ENCODE measurements at regions not wholly inside any gene's neighbourhood (a gene's known extent, or its start where the extent isn't known, plus 50 kb on each side); places are given as distances from the start of the nearest gene placed in this dataset.

GRCh38 chr12:83980398-83980797 lies 932.2 kb downstream of the SLC6A15 start:
- H3K4me1 ChIP-seq (ENCODE audit: control insufficient read depth in 2 of 2, insufficient read depth in 2 of 2, low read length in 2 of 2) = no peaks in the 10 kb centered on the region
- POLR2A ChIA-PET = no interaction called here
- H3K4me3 Mint-ChIP-seq = no peak overlapping the region
- no peaks in the 10 kb centered on the region for H3K4me1 Mint-ChIP-seq
- no peaks in the 10 kb centered on the region for H3K27me3 ChIP-seq (ENCODE audit: control insufficient read depth in 2 of 2, insufficient read depth in 2 of 2, low read length in 2 of 2)
- no peak overlapping the region for H3K27ac Mint-ChIP-seq
- DNase-seq (no peak), ATAC-seq (no peak)
- CTCF ChIA-PET = no interaction called here
- no peaks in the 10 kb centered on the region for H3K36me3 Mint-ChIP-seq
- no peaks in the 10 kb centered on the region for H3K36me3 ChIP-seq (ENCODE audit: control insufficient read depth in 2 of 3, insufficient read depth in 3 of 3, low read length in 3 of 3)
- no peaks in the 10 kb centered on the region for H3K9me3 ChIP-seq (ENCODE audit: control insufficient read depth in 2 of 3, low read length in 3 of 3)
- intact Hi-C loops (cut with micrococcal nuclease) = no loop called here
- no peaks in the 10 kb centered on the region for H3K27me3 Mint-ChIP-seq
- peaks cover 0 to 8% (median 2%) of the 10 kb centered on the region in 11 donors for H3K9me3 Mint-ChIP-seq
- no peak overlapping the region for H3K27ac ChIP-seq (ENCODE audit: low read depth, low read length)
- no peak overlapping the region for H3K4me3 ChIP-seq (ENCODE audit: low read length)

- H3K36me3 ChIP-seq (ENCODE audit: control insufficient read depth in 2 of 3, insufficient read depth in 3 of 3, low read length in 3 of 3) = no peaks in the 10 kb centered on the region
- intact Hi-C loops (cut with micrococcal nuclease) = no loop called here
- no peak overlapping the region for H3K4me3 Mint-ChIP-seq
- DNase-seq (no peak), ATAC-seq (no peak)
- ChIA-PET POLR2A (no interaction called here), CTCF (no interaction called here)
- peaks cover 0 to 8% (median 2%) of the 10 kb centered on the region in 11 donors for H3K9me3 Mint-ChIP-seq
- no peak overlapping the region for H3K4me3 ChIP-seq (ENCODE audit: low read length)
- H3K4me1 Mint-ChIP-seq = no peaks in the 10 kb centered on the region
- no peaks in the 10 kb centered on the region for H3K27me3 Mint-ChIP-seq
- H3K9me3 ChIP-seq (ENCODE audit: control insufficient read depth in 2 of 3, low read length in 3 of 3) = no peaks in the 10 kb centered on the region
- no peak overlapping the region for H3K27ac Mint-ChIP-seq
- no peaks in the 10 kb centered on the region for H3K4me1 ChIP-seq (ENCODE audit: control insufficient read depth in 2 of 2, insufficient read depth in 2 of 2, low read length in 2 of 2)
- H3K27me3 ChIP-seq (ENCODE audit: control insufficient read depth in 2 of 2, insufficient read depth in 2 of 2, low read length in 2 of 2) = no peaks in the 10 kb centered on the region
- no peaks in the 10 kb centered on the region for H3K36me3 Mint-ChIP-seq
- H3K27ac ChIP-seq (ENCODE audit: low read depth, low read length) = no peak overlapping the region
Observed at GRCh38 chr12:83979785-83980184, 932.8 kb downstream of the SLC6A15 start.

GRCh38 chr12:83971781-83972180 lies 940.8 kb downstream of the SLC6A15 start:
- no peak for DNase-seq
- Histone ChIP-seq H3K27ac (ENCODE audit: low read depth, low read length) (no peak overlapping the region), H3K27me3 (ENCODE audit: control insufficient read depth in 2 of 2, insufficient read depth in 2 of 2, low read length in 2 of 2) (no peaks in the 10 kb centered on the region), H3K36me3 (ENCODE audit: control insufficient read depth in 2 of 3, insufficient read depth in 3 of 3, low read length in 3 of 3) (no peaks in the 10 kb centered on the region), H3K4me3 (ENCODE audit: low read length) (no peak overlapping the region), H3K9me3 (ENCODE audit: control insufficient read depth in 2 of 3, low read length in 3 of 3) (no peaks in the 10 kb centered on the region), H3K4me1 (ENCODE audit: control insufficient read depth in 2 of 2, insufficient read depth in 2 of 2, low read length in 2 of 2) (no peaks in the 10 kb centered on the region)
- Mint-ChIP-seq H3K36me3 (no peaks in the 10 kb centered on the region), H3K9me3 (peaks cover 0 to 5% (median 0%) of the 10 kb centered on the region in 11 donors), H3K4me3 (no peak overlapping the region), H3K4me1 (no peaks in the 10 kb centered on the region), H3K27me3 (no peaks in the 10 kb centered on the region), H3K27ac (no peak overlapping the region)
- ATAC-seq = no peak
- ChIA-PET CTCF (no interaction called here), POLR2A (no interaction called here)
- intact Hi-C loops (cut with micrococcal nuclease) = no loop called here

GRCh38 chr12:83960767-83961166 lies 951.8 kb downstream of the SLC6A15 start:
- Histone ChIP-seq H3K9me3 (ENCODE audit: control insufficient read depth in 2 of 3, low read length in 3 of 3) (no peaks in the 10 kb centered on the region), H3K27ac (ENCODE audit: low read depth, low read length) (no peak overlapping the region), H3K4me3 (ENCODE audit: low read length) (no peak overlapping the region), H3K27me3 (ENCODE audit: control insufficient read depth in 2 of 2, insufficient read depth in 2 of 2, low read length in 2 of 2) (no peaks in the 10 kb centered on the region), H3K4me1 (ENCODE audit: control insufficient read depth in 2 of 2, insufficient read depth in 2 of 2, low read length in 2 of 2) (no peaks in the 10 kb centered on the region), H3K36me3 (ENCODE audit: control insufficient read depth in 2 of 3, insufficient read depth in 3 of 3, low read length in 3 of 3) (no peaks in the 10 kb centered on the region)
- Mint-ChIP-seq H3K9me3 (peaks cover 0 to 11% (median 0%) of the 10 kb centered on the region in 11 donors), H3K4me1 (no peaks in the 10 kb centered on the region), H3K27me3 (no peaks in the 10 kb centered on the region), H3K4me3 (no peak overlapping the region), H3K36me3 (no peaks in the 10 kb centered on the region), H3K27ac (no peak overlapping the region)
- CTCF ChIA-PET = no interaction called here
- intact Hi-C loops (cut with micrococcal nuclease) = no loop called here
- no peak for ATAC-seq
- POLR2A ChIA-PET = no interaction called here
- DNase-seq = no peak

- Mint-ChIP-seq H3K4me1 (no peaks in the 10 kb centered on the region), H3K36me3 (no peaks in the 10 kb centered on the region), H3K27ac (no peak overlapping the region), H3K9me3 (peaks cover 0 to 11% (median 0%) of the 10 kb centered on the region in 11 donors), H3K4me3 (no peak overlapping the region), H3K27me3 (no peaks in the 10 kb centered on the region)
- ChIA-PET CTCF (no interaction called here), POLR2A (no interaction called here)
- Histone ChIP-seq H3K4me1 (ENCODE audit: control insufficient read depth in 2 of 2, insufficient read depth in 2 of 2, low read length in 2 of 2) (no peaks in the 10 kb centered on the region), H3K4me3 (ENCODE audit: low read length) (no peak overlapping the region), H3K36me3 (ENCODE audit: control insufficient read depth in 2 of 3, insufficient read depth in 3 of 3, low read length in 3 of 3) (no peaks in the 10 kb centered on the region), H3K9me3 (ENCODE audit: control insufficient read depth in 2 of 3, low read length in 3 of 3) (no peaks in the 10 kb centered on the region), H3K27me3 (ENCODE audit: control insufficient read depth in 2 of 2, insufficient read depth in 2 of 2, low read length in 2 of 2) (no peaks in the 10 kb centered on the region), H3K27ac (ENCODE audit: low read depth, low read length) (no peak overlapping the region)
- DNase-seq (no peak), ATAC-seq (no peak)
- intact Hi-C loops (cut with micrococcal nuclease) = loop anchor here in 1 of 2 donors (10.0 kb wide), 1 partner anchor 1274 kb away; the partner anchor contains the start of gene TMTC2
Observed at GRCh38 chr12:83958997-83959396, 953.6 kb downstream of the SLC6A15 start.

- Histone ChIP-seq H3K27me3 (ENCODE audit: control insufficient read depth in 2 of 2, insufficient read depth in 2 of 2, low read length in 2 of 2) (no peaks in the 10 kb centered on the region), H3K36me3 (ENCODE audit: control insufficient read depth in 2 of 3, insufficient read depth in 3 of 3, low read length in 3 of 3) (no peaks in the 10 kb centered on the region), H3K9me3 (ENCODE audit: control insufficient read depth in 2 of 3, low read length in 3 of 3) (no peaks in the 10 kb centered on the region), H3K4me3 (ENCODE audit: low read length) (no peak overlapping the region), H3K27ac (ENCODE audit: low read depth, low read length) (no peak overlapping the region), H3K4me1 (ENCODE audit: control insufficient read depth in 2 of 2, insufficient read depth in 2 of 2, low read length in 2 of 2) (no peaks in the 10 kb centered on the region)
- POLR2A ChIA-PET = no interaction called here
- intact Hi-C loops (cut with micrococcal nuclease) = loop anchor here in 1 of 2 donors (10.0 kb wide), 1 partner anchor 1270 kb away; the partner anchor contains the start of gene TMTC2
- H3K36me3 Mint-ChIP-seq = no peaks in the 10 kb centered on the region
- H3K27ac Mint-ChIP-seq = no peak overlapping the region
- no peaks in the 10 kb centered on the region for H3K4me1 Mint-ChIP-seq
- CTCF ChIA-PET = no interaction called here
- no peaks in the 10 kb centered on the region for H3K27me3 Mint-ChIP-seq
- H3K9me3 Mint-ChIP-seq = peaks cover 0 to 6% (median under 1%) of the 10 kb centered on the region in 11 donors
- ATAC-seq = no peak
- no peak overlapping the region for H3K4me3 Mint-ChIP-seq
- no peak for DNase-seq
Observed at GRCh38 chr12:83954956-83955601, 957.5 kb downstream of the SLC6A15 start.

GRCh38 chr12:83954071-83954789 lies 958.4 kb downstream of the SLC6A15 start:
- ATAC-seq = no peak
- H3K4me1 ChIP-seq (ENCODE audit: control insufficient read depth in 2 of 2, insufficient read depth in 2 of 2, low read length in 2 of 2) = no peaks in the 10 kb centered on the region
- Mint-ChIP-seq H3K4me3 (no peak overlapping the region), H3K27me3 (no peaks in the 10 kb centered on the region), H3K9me3 (peaks cover 0 to 8% (median 2%) of the 10 kb centered on the region in 11 donors), H3K27ac (no peak overlapping the region), H3K4me1 (no peaks in the 10 kb centered on the region), H3K36me3 (no peaks in the 10 kb centered on the region)
- POLR2A ChIA-PET = no interaction called here
- H3K36me3 ChIP-seq (ENCODE audit: control insufficient read depth in 2 of 3, insufficient read depth in 3 of 3, low read length in 3 of 3) = no peaks in the 10 kb centered on the region
- H3K4me3 ChIP-seq (ENCODE audit: low read length) = no peak overlapping the region
- H3K27ac ChIP-seq (ENCODE audit: low read depth, low read length) = no peak overlapping the region
- CTCF ChIA-PET = no interaction called here
- intact Hi-C loops (cut with micrococcal nuclease) = loop anchor here in 1 of 2 donors (10.0 kb wide), 1 partner anchor 1269 kb away; the partner anchor contains the start of gene TMTC2
- H3K27me3 ChIP-seq (ENCODE audit: control insufficient read depth in 2 of 2, insufficient read depth in 2 of 2, low read length in 2 of 2) = no peaks in the 10 kb centered on the region
- no peaks in the 10 kb centered on the region for H3K9me3 ChIP-seq (ENCODE audit: control insufficient read depth in 2 of 3, low read length in 3 of 3)
- no peak for DNase-seq
